GM23248 (cell line): ENCODE measurements at regions not wholly inside any gene's neighbourhood (a gene's known extent, or its start where the extent isn't known, plus 50 kb on each side); places are given as distances from the start of the nearest gene placed in this dataset.

Source experiments
- DNase-seq: peaks from one replicate; pipeline ENCODE4 v3.0.0-alpha.2; 2015
- H2AFZ ChIP-seq: fragments of 200-600 bp; sonication (generic); 2 replicates; pipeline ENCODE4 v1.6.1; 2016; ENCODE audit warnings: antibody characterized with exemption
- H3F3A ChIP-seq: fragments of 200-600 bp; sonication (generic); 2 replicates; pipeline ENCODE4 v1.6.1; 2016; ENCODE audit warnings: mild to moderate bottlenecking, antibody characterized with exemption, mixed run types; ENCODE audit not compliant: insufficient read depth
- H3K27ac ChIP-seq: fragments of 200-600 bp; sonication (generic); 2 replicates; pipeline ENCODE4 v1.5.1; 2016; ENCODE audit warnings: mild to moderate bottlenecking
- H3K27me3 ChIP-seq: fragments of 200-600 bp; sonication (generic); replicated peaks from 2 replicates; pipeline ENCODE4 v1.6.1; 2016; ENCODE audit warnings: mild to moderate bottlenecking; ENCODE audit not compliant: insufficient read depth
- H3K36me3 ChIP-seq: fragments of 200-600 bp; sonication (generic); 2 replicates; pipeline ENCODE4 v1.6.1; 2016; ENCODE audit warnings: low read depth, mild to moderate bottlenecking
- H3K4me1 ChIP-seq: fragments of 200-600 bp; sonication (generic); 2 replicates; pipeline ENCODE4 v1.6.1; 2016; ENCODE audit warnings: mild to moderate bottlenecking; ENCODE audit not compliant: insufficient read depth
- H3K4me2 ChIP-seq: fragments of 200-600 bp; sonication (generic); one replicate; pipeline ENCODE4 v1.6.1; 2016; ENCODE audit warnings: mild to moderate bottlenecking; ENCODE audit not compliant: unreplicated experiment
- H3K4me3 ChIP-seq: fragments of 200-600 bp; sonication (generic); 2 replicates; pipeline ENCODE4 v1.5.1; 2016; ENCODE audit warnings: mild to moderate bottlenecking
- H3K79me2 ChIP-seq: fragments of 200-600 bp; sonication (generic); 2 replicates; pipeline ENCODE4 v1.6.1; 2016; ENCODE audit warnings: mild to moderate bottlenecking; ENCODE audit not compliant: insufficient read depth
- H3K9ac ChIP-seq: fragments of 200-600 bp; sonication (generic); 2 replicates; pipeline ENCODE4 v1.6.1; 2016; ENCODE audit warnings: mild to moderate bottlenecking
- H3K9me2 ChIP-seq: fragments of 200-600 bp; sonication (generic); 2 replicates; pipeline ENCODE4 v1.6.1; 2016; ENCODE audit warnings: mixed run types, mild to moderate bottlenecking, moderate library complexity; ENCODE audit not compliant: insufficient read depth
- H3K9me3 ChIP-seq: fragments of 200-600 bp; sonication (generic); one replicate; pipeline ENCODE4 v1.6.1; 2017; ENCODE audit warnings: low read depth
- H4K20me1 ChIP-seq: fragments of 200-600 bp; sonication (generic); 2 replicates; pipeline ENCODE4 v1.6.0; 2016; ENCODE audit not compliant: insufficient read depth
- EZH2 ChIP-seq: fragments of 200-600 bp; sonication (generic); IDR thresholded peaks from 2 replicates; pipeline ENCODE4 v1.6.1; 2018; ENCODE audit warnings: antibody characterized with exemption, mild to moderate bottlenecking; ENCODE audit not compliant: insufficient read depth, poor library complexity, severe bottlenecking
- EZH2phosphoT487 ChIP-seq: fragments of 200-600 bp; sonication (generic); IDR thresholded peaks from 2 replicates; pipeline ENCODE4 v1.6.1; 2018; ENCODE audit warnings: antibody characterized with exemption, moderate library complexity, mild to moderate bottlenecking, low read depth; ENCODE audit not compliant: insufficient read depth
- WGBS, 2 experiments: methylation state at CpG; one replicate each; pipeline ENCODE4 v1.1.6; 2015 to 2017; ENCODE audit warnings: low lambda C conversion rate in 2 of 2, low coverage in 1 of 2; ENCODE audit errors: missing lambda C conversion rate in 2 of 2; 5-methylcytosine and 5-hydroxymethylcytosine counted together
- in situ Hi-C: fragments of 300-500 bp; cut with MboI; formaldehyde crosslinking; loops from 2 replicates; pipeline ENCODE4 v1.15.0; 2020

- H3K9me3 ChIP-seq: no peaks in the 10 kb centered on the region
- in situ Hi-C loops: no loop called here
- no peak overlapping the region for H3K27ac ChIP-seq
Observed at GRCh38 chr6:91465393-91465792, 878.5 kb upstream of the MAP3K7 start.

GRCh38 chr6:91464718-91465117, 877.8 kb upstream of the MAP3K7 start:
- Histone ChIP-seq H3K27ac (no peak overlapping the region), H3F3A (no peaks in the 10 kb centered on the region), H3K9me2 (no peaks in the 10 kb centered on the region), H3K9ac (no peak overlapping the region), H3K4me3 (no peak overlapping the region), H3K79me2 (no peaks in the 10 kb centered on the region), H4K20me1 (no peaks in the 10 kb centered on the region), H3K4me1 (no peaks in the 10 kb centered on the region), H3K9me3 (peaks cover 3% of the 10 kb centered on the region), H3K4me2 (no peak overlapping the region), H2AFZ (no peak overlapping the region), H3K27me3 (no peaks in the 10 kb centered on the region), H3K36me3 (no peaks in the 10 kb centered on the region)
- TF ChIP-seq EZH2 (no peak), EZH2phosphoT487 (no peak)
- no peak for DNase-seq
- in situ Hi-C loops: no loop called here

More at GRCh38 chr6:91465393-91465792, 878.5 kb upstream of the MAP3K7 start:
- H3K4me1 ChIP-seq: no peaks in the 10 kb centered on the region
- H4K20me1 ChIP-seq: no peaks in the 10 kb centered on the region
- no peak overlapping the region for H2AFZ ChIP-seq
- TF ChIP-seq EZH2: no peak
- TF ChIP-seq EZH2phosphoT487: no peak
- H3K4me2 ChIP-seq: no peak overlapping the region
- H3K27me3 ChIP-seq: no peaks in the 10 kb centered on the region
- H3K9me2 ChIP-seq: no peaks in the 10 kb centered on the region
- no peak overlapping the region for H3K9ac ChIP-seq
- no peaks in the 10 kb centered on the region for H3K79me2 ChIP-seq
- WGBS, 2 experiments: 45 to 54% methylated on average over 3 of the region's 3 CpGs
- no peak for DNase-seq
- H3K4me3 ChIP-seq: no peak overlapping the region
- no peaks in the 10 kb centered on the region for H3F3A ChIP-seq
- no peaks in the 10 kb centered on the region for H3K36me3 ChIP-seq

GRCh38 chr6:91464201-91464600, 877.3 kb upstream of the MAP3K7 start:
- Histone ChIP-seq H3K9me3 (peaks cover 3% of the 10 kb centered on the region), H3K27ac (no peak overlapping the region), H3K4me2 (no peak overlapping the region), H3K4me1 (no peaks in the 10 kb centered on the region), H3K27me3 (no peaks in the 10 kb centered on the region), H3K9me2 (no peaks in the 10 kb centered on the region), H3K4me3 (no peak overlapping the region), H2AFZ (no peak overlapping the region), H4K20me1 (no peaks in the 10 kb centered on the region), H3K36me3 (no peaks in the 10 kb centered on the region), H3K79me2 (no peaks in the 10 kb centered on the region), H3K9ac (no peak overlapping the region), H3F3A (no peaks in the 10 kb centered on the region)
- no peak for DNase-seq
- 0 to 5% methylated on average over 1 of the region's 1 CpG for WGBS, 2 experiments
- TF ChIP-seq EZH2phosphoT487 (no peak), EZH2 (no peak)
- in situ Hi-C loops: no loop called here

GRCh38 chr6:91462241-91462640, 875.4 kb upstream of the MAP3K7 start:
- no peak overlapping the region for H2AFZ ChIP-seq
- no peaks in the 10 kb centered on the region for H3K27me3 ChIP-seq
- no peak overlapping the region for H3K9ac ChIP-seq
- in situ Hi-C loops: no loop called here
- peaks cover 3% of the 10 kb centered on the region for H3K9me3 ChIP-seq
- H3K9me2 ChIP-seq: no peaks in the 10 kb centered on the region
- H3K36me3 ChIP-seq: no peaks in the 10 kb centered on the region
- DNase-seq: no peak
- H3K79me2 ChIP-seq: no peaks in the 10 kb centered on the region
- no peak overlapping the region for H3K27ac ChIP-seq
- no peaks in the 10 kb centered on the region for H3K4me1 ChIP-seq
- TF ChIP-seq EZH2phosphoT487 (no peak), EZH2 (no peak)
- H3K4me2 ChIP-seq: no peak overlapping the region
- no peaks in the 10 kb centered on the region for H3F3A ChIP-seq
- WGBS, 2 experiments: 7 to 8% methylated on average over 2 of the region's 2 CpGs
- H3K4me3 ChIP-seq: no peak overlapping the region
- no peaks in the 10 kb centered on the region for H4K20me1 ChIP-seq

GRCh38 chr6:91453224-91453878, 866.5 kb upstream of the MAP3K7 start:
- Histone ChIP-seq H4K20me1 (no peaks in the 10 kb centered on the region), H3K9me2 (no peaks in the 10 kb centered on the region), H3K27me3 (no peaks in the 10 kb centered on the region), H3K9me3 (peaks cover 2% of the 10 kb centered on the region), H3K4me3 (no peak overlapping the region), H2AFZ (no peak overlapping the region), H3K36me3 (no peaks in the 10 kb centered on the region), H3K4me2 (no peak overlapping the region), H3K27ac (no peak overlapping the region), H3F3A (no peaks in the 10 kb centered on the region), H3K9ac (no peak overlapping the region), H3K79me2 (no peaks in the 10 kb centered on the region), H3K4me1 (no peaks in the 10 kb centered on the region)
- in situ Hi-C loops: no loop called here
- TF ChIP-seq EZH2 (no peak), EZH2phosphoT487 (no peak)
- DNase-seq: no peak
- WGBS, 2 experiments: 10 to 12% methylated on average over 2 of the region's 2 CpGs
